Transverse colon (tissue), 4 donors: ENCODE measurements at regions not wholly inside any gene's neighbourhood (a gene's known extent, or its start where the extent isn't known, plus 50 kb on each side); places are given as distances from the start of the nearest gene placed in this dataset.

Source experiments
- POLR2AphosphoS5 ChIP-seq, 3 donors: sonication (generic); formaldehyde crosslinking; IDR thresholded peaks; one replicate each; pipeline ENCODE4 v1.6.1; 2016; ENCODE audit warnings: antibody characterized with exemption in 3 of 3
- TF ChIP-seq, protein P1 (sequence below), 5 experiments: fragments of 200-600 bp in 3 of 5; fragments of 450-650 bp in 2 of 5; sonication (generic) in 3 of 5; IDR thresholded peaks; 1 replicate in 2 of 5; 2 replicates in 3 of 5; pipeline ENCODE4 v1.5.1; 2016 to 2017; ENCODE audit warnings: antibody characterized with exemption in 5 of 5, inconsistent platforms in 3 of 5, mild to moderate bottlenecking in 2 of 5, moderate library complexity in 1 of 5

- TF ChIP-seq, protein P1, sequence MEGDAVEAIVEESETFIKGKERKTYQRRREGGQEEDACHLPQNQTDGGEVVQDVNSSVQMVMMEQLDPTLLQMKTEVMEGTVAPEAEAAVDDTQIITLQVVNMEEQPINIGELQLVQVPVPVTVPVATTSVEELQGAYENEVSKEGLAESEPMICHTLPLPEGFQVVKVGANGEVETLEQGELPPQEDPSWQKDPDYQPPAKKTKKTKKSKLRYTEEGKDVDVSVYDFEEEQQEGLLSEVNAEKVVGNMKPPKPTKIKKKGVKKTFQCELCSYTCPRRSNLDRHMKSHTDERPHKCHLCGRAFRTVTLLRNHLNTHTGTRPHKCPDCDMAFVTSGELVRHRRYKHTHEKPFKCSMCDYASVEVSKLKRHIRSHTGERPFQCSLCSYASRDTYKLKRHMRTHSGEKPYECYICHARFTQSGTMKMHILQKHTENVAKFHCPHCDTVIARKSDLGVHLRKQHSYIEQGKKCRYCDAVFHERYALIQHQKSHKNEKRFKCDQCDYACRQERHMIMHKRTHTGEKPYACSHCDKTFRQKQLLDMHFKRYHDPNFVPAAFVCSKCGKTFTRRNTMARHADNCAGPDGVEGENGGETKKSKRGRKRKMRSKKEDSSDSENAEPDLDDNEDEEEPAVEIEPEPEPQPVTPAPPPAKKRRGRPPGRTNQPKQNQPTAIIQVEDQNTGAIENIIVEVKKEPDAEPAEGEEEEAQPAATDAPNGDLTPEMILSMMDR (IDR thresholded peaks at IDR 0.05) = no peak
- no peak for TF ChIP-seq POLR2AphosphoS5 (IDR thresholded peaks at IDR 0.05)
Observed at GRCh38 chr1:105072850-105073249, 1323.2 kb downstream of the AMY1C start.
